HCT116 (cell line): ENCODE measurements at regions not wholly inside any gene's neighbourhood (a gene's known extent, or its start where the extent isn't known, plus 50 kb on each side); places are given as distances from the start of the nearest gene placed in this dataset.

Experiments
- ATAC-seq: fragments of 200-7000 bp; cut with Tn5 transposase; 2 replicates; pipeline ENCODE4 v1.9.1; 2020; ENCODE audit warnings: mild to moderate bottlenecking, moderate library complexity
- BruUV-seq: library from RNA; stranded (reverse); fragments of 400-500 nt; replicated peaks from 2 replicates; lab custom pipeline; 2021; lab: Mats Ljungman, UMichigan
- CTCF ChIA-PET: fragments of 300-600 bp; sonication (Branson Sonifier 250); formaldehyde crosslinking; loops from one replicate; lab custom pipeline; 2021; ENCODE audit warnings: antibody characterized with exemption; lab: Charles Lee
- POLR2A ChIA-PET: fragments of 300-600, 350-600 bp; sonication (Branson Sonifier 250); formaldehyde crosslinking; loops from one replicate; lab custom pipeline; 2021; ENCODE audit warnings: antibody characterized with exemption; lab: Charles Lee
- RAD21 ChIA-PET, 2 experiments: fragments of 300-600 bp; sonication (Branson Sonifier 250); formaldehyde crosslinking; loops; one replicate each; lab custom pipeline; 2023; ENCODE audit warnings: low total read pairs in 2 of 2; ENCODE audit not compliant: uncharacterized antibody in 2 of 2, unreplicated experiment in 2 of 2, low non-redundant PET in 1 of 2; lab: Charles Lee
- DNase-seq: peaks from one replicate; pipeline ENCODE4 v3.0.0-alpha.2; 2010; ENCODE audit warnings: low read depth, low spot score
- H2AFZ ChIP-seq: fragments of 200-600 bp; shearing (Covaris generic), sonication (generic); 2 replicates; pipeline ENCODE4 v1.6.1; 2017; ENCODE audit warnings: low read depth, mixed run types, mixed read lengths, antibody characterized with exemption, low read length; ENCODE audit not compliant: poor library complexity, severe bottlenecking
- H3K27ac ChIP-seq: 2 replicates; pipeline ENCODE4 v1.5.1; 2012; ENCODE audit warnings: low read depth, low read length
- H3K27me3 ChIP-seq: fragments of 200-600 bp; sonication (generic); 2 replicates; pipeline ENCODE4 v1.6.1; 2016; ENCODE audit warnings: mixed run types, low read length, mixed read lengths; ENCODE audit not compliant: insufficient read depth
- H3K36me3 ChIP-seq, 2 experiments: fragments of 200-500 bp in 1 of 2; fragments of 200-600 bp in 1 of 2; sonication (Bioruptor generic) in 1 of 2; sonication (generic) in 1 of 2; 2 replicates each; pipeline versions ENCODE4 v1.5.1 to v1.6.1; 2014 to 2016; ENCODE audit warnings: low read length in 2 of 2, inconsistent platforms in 1 of 2, mixed read lengths in 1 of 2, mixed run types in 1 of 2; ENCODE audit not compliant: insufficient read depth in 2 of 2, control insufficient read depth in 1 of 2
- H3K4me1 ChIP-seq, 2 experiments: fragments of 200-600 bp in 1 of 2; sonication (generic) in 1 of 2; 2 replicates each; pipeline versions ENCODE4 v1.5.1 to v1.6.1; 2012 to 2017; ENCODE audit warnings: low read length in 2 of 2, inconsistent platforms in 1 of 2, mild to moderate bottlenecking in 1 of 2, mixed read lengths in 1 of 2, mixed run types in 1 of 2, moderate library complexity in 1 of 2; ENCODE audit not compliant: insufficient read depth in 2 of 2, control insufficient read depth in 1 of 2
- H3K4me2 ChIP-seq: fragments of 200-600 bp; sonication (generic); 2 replicates; pipeline ENCODE4 v1.6.1; 2017; ENCODE audit warnings: mixed run types, low read length, mixed read lengths
- H3K4me3 ChIP-seq, 2 experiments: fragments of 200-600 bp in 1 of 2; sonication (generic) in 1 of 2; replicated peaks in 1 of 2; 2 replicates each; pipeline ENCODE4 v1.5.1; 2011 to 2016; ENCODE audit warnings: low read length in 2 of 2, control low read depth in 1 of 2, low read depth in 1 of 2, mild to moderate bottlenecking in 1 of 2, mixed read lengths in 1 of 2, mixed run types in 1 of 2
- H3K79me2 ChIP-seq: fragments of 200-600 bp; sonication (generic); 2 replicates; pipeline ENCODE4 v1.6.1; 2017; ENCODE audit warnings: mild to moderate bottlenecking, mixed run types, low read length, moderate library complexity, mixed read lengths; ENCODE audit not compliant: insufficient read depth
- H3K9ac ChIP-seq: fragments of 200-600 bp; sonication (generic); 2 replicates; pipeline ENCODE4 v1.6.1; 2016; ENCODE audit warnings: low read length, mixed read lengths
- H3K9me2 ChIP-seq: fragments of 200-600 bp; sonication (generic), shearing (Covaris generic); 2 replicates; pipeline ENCODE4 v1.6.1; 2017; ENCODE audit warnings: mixed run types, mild to moderate bottlenecking, moderate library complexity; ENCODE audit not compliant: insufficient read depth
- H3K9me3 ChIP-seq, 2 experiments: fragments of 200-500 bp in 1 of 2; fragments of 200-600 bp in 1 of 2; sonication (Bioruptor generic) in 1 of 2; sonication (generic) in 1 of 2; 2 replicates each; pipeline ENCODE4 v1.6.1; 2014 to 2017; ENCODE audit warnings: low read length in 2 of 2, mixed read lengths in 2 of 2, inconsistent platforms in 1 of 2, low read depth in 1 of 2, mild to moderate bottlenecking in 1 of 2, mixed run types in 1 of 2, moderate library complexity in 1 of 2; ENCODE audit not compliant: control insufficient read depth in 1 of 2, insufficient read depth in 1 of 2
- H4K20me1 ChIP-seq: fragments of 200-600 bp; sonication (generic), shearing (Covaris generic); 2 replicates; pipeline ENCODE4 v1.6.1; 2017; ENCODE audit warnings: mixed run types, mild to moderate bottlenecking, moderate library complexity; ENCODE audit not compliant: insufficient read depth
- EZH2 ChIP-seq: fragments of 200-600 bp; sonication (generic); IDR thresholded peaks from 2 replicates; pipeline ENCODE4 v1.6.1; 2017; ENCODE audit warnings: antibody characterized with exemption, mixed run types
- JUND ChIP-seq: IDR thresholded peaks from 2 replicates; pipeline ENCODE4 v1.6.1; 2012
- POLR2AphosphoS5 ChIP-seq: IDR thresholded peaks from 2 replicates; pipeline ENCODE4 v1.6.1; 2011; ENCODE audit warnings: mild to moderate bottlenecking, low read depth, low read length, moderate library complexity
- RAD21 ChIP-seq: IDR thresholded peaks from 2 replicates; pipeline ENCODE4 v1.6.1; 2012; ENCODE audit warnings: low read depth, mild to moderate bottlenecking
- SIN3A ChIP-seq: IDR thresholded peaks from 2 replicates; pipeline ENCODE4 v1.6.1; 2012; ENCODE audit warnings: low read depth
- TCF7L2 ChIP-seq: IDR thresholded peaks from 2 replicates; pipeline ENCODE4 v1.7.0; 2011; ENCODE audit warnings: borderline replicate concordance, inconsistent platforms; ENCODE audit not compliant: insufficient read depth, insufficient read length; ENCODE audit errors: extremely low read depth
- ZNF274 ChIP-seq: fragments of 200-500 bp; sonication (Bioruptor generic); IDR thresholded peaks from 2 replicates; pipeline ENCODE4 v1.6.1; 2014; ENCODE audit warnings: mild to moderate bottlenecking, low read depth, low read length, inconsistent platforms
- intact Hi-C: fragments of 100-400 bp; cut with micrococcal nuclease; formaldehyde crosslinking; loops from 2 replicates; pipeline ENCODE4 v1.10.0; 2022
- TF ChIP-seq, protein P1 (sequence below), 3 experiments: fragments of 200-600 bp in 1 of 3; sonication (generic) in 1 of 3; IDR thresholded peaks in 2 of 3; conservative IDR thresholded peaks in 1 of 3; 2 replicates each; pipeline ENCODE4 v1.5.1; 2012 to 2017; ENCODE audit warnings: low read depth in 2 of 3, low read length in 2 of 3, antibody characterized with exemption in 1 of 3, borderline replicate concordance in 1 of 3, control low read depth in 1 of 3, mild to moderate bottlenecking in 1 of 3, mixed read lengths in 1 of 3, mixed run types in 1 of 3, moderate library complexity in 1 of 3; ENCODE audit not compliant: insufficient read depth in 1 of 3

DNA sequence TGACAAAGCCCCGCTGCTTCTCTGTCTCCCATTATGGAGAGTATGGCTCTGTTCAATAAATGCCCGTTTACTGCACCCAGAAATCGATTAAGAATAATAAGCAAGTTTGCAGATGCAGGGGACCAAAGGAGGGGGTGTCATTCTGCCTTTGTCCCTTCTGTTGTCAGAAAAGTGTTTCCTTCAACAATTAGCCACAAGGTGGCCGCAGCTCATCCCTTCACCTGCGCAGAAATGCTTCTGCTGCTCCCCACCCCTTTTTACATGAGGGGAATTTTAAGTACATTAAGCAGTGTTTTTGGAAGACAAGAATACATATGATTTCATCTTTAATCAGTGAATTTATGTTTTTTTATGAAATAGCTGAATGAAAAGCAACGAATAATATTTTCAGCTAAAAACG, 175.6 kb upstream of the ARX start:
- ATAC-seq, result peak; percentile 71
- Histone ChIP-seq H3K36me3 (no peaks in the 10 kb centered on the region), H3K4me2 (no peak overlapping the region), H3K27ac (no peak overlapping the region), H3K9me3 (no peaks in the 10 kb centered on the region), H3K79me2 (no peaks in the 10 kb centered on the region), H3K4me3 (no peak overlapping the region), H3K4me1 (no peaks in the 10 kb centered on the region), H3K9me2 (no peaks in the 10 kb centered on the region), H3K27me3 (no peaks in the 10 kb centered on the region), H4K20me1 (no peaks in the 10 kb centered on the region), H2AFZ (no peak overlapping the region), H3K9ac (no peak overlapping the region)
- DNase-seq, result no peak
- intact Hi-C loops, result no loop called here
- no TSS peak for BruUV-seq
- CTCF ChIA-PET, result no interaction called here
- POLR2A ChIA-PET, result no interaction called here
- RAD21 ChIA-PET, result no interaction called here
- no peak for TF ChIP-seq POLR2AphosphoS5
- TF ChIP-seq, protein P1, sequence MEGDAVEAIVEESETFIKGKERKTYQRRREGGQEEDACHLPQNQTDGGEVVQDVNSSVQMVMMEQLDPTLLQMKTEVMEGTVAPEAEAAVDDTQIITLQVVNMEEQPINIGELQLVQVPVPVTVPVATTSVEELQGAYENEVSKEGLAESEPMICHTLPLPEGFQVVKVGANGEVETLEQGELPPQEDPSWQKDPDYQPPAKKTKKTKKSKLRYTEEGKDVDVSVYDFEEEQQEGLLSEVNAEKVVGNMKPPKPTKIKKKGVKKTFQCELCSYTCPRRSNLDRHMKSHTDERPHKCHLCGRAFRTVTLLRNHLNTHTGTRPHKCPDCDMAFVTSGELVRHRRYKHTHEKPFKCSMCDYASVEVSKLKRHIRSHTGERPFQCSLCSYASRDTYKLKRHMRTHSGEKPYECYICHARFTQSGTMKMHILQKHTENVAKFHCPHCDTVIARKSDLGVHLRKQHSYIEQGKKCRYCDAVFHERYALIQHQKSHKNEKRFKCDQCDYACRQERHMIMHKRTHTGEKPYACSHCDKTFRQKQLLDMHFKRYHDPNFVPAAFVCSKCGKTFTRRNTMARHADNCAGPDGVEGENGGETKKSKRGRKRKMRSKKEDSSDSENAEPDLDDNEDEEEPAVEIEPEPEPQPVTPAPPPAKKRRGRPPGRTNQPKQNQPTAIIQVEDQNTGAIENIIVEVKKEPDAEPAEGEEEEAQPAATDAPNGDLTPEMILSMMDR (IDR thresholded peaks at IDR 0.05 in 2 of 3, conservative IDR thresholded peaks at IDR 0.05 in 1 of 3; ENCODE audit: borderline replicate concordance in 1 of 3, insufficient read depth in 1 of 3, low read depth in 2 of 3, low read length in 2 of 3), result peak in 2 of 3 experiments; percentile 21 to 43; a peak in 2 of 6 replicates

DNA sequence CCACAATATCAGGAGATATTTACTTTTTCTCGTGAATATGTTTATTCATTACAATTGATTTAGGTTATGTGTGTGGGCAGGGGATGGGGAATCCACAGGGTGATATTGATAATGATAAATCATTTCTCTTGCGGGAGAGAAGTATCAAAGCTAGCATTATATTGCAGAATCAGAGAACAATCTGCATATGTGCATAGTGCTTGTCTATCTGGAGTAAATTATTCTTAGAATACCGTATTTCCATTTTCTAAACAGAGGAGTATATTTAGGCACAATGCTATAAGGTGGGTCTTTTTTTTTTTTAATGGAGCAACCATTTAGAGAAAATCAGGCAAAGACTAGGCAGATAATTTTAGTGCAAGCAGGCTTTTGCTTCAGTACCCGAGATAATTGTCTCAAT, 166.0 kb upstream of the ARX start:
- Histone ChIP-seq H2AFZ (no peak overlapping the region), H3K4me3 (no peak overlapping the region), H3K9me2 (no peaks in the 10 kb centered on the region), H4K20me1 (no peaks in the 10 kb centered on the region), H3K4me1 (no peaks in the 10 kb centered on the region), H3K79me2 (no peaks in the 10 kb centered on the region), H3K36me3 (no peaks in the 10 kb centered on the region), H3K27ac (no peak overlapping the region)
- RAD21 ChIA-PET, result no interaction called here
- ATAC-seq (no peak), DNase-seq (no peak)
- TF ChIP-seq EZH2 (no peak), TCF7L2 (no peak), SIN3A (no peak), RAD21 (no peak), JUND (no peak), ZNF274 (no peak)
- TF ChIP-seq, all 23 proteins: peak for 0
- no peak overlapping the region for H3K9ac ChIP-seq
- ChIA-PET POLR2A (no interaction called here), CTCF (no interaction called here)
- BruUV-seq, result no TSS peak
- H3K4me2 ChIP-seq, result no peak overlapping the region
- peaks cover 12% of the 10 kb centered on the region; the same call in 1 of the 2 replicates for H3K27me3 ChIP-seq
- intact Hi-C loops, result no loop called here
- H3K9me3 ChIP-seq, result no peaks in the 10 kb centered on the region
